Right ventricle myocardium superior (tissue), 1 donor: ENCODE measurements at regions not wholly inside any gene's neighbourhood (a gene's known extent, or its start where the extent isn't known, plus 50 kb on each side); places are given as distances from the start of the nearest gene placed in this dataset.
"Not testable (repeated sequence)": the region's sequence is repeated elsewhere in the genome, so short reads cannot be mapped to it uniquely, and the experiment has no call there.

Experiments
- ATAC-seq: fragments of 200-7000 bp; cut with Tn5 transposase; one replicate; pipeline ENCODE4 v1.9.1; 2020; ENCODE audit warnings: mild to moderate bottlenecking; ENCODE audit not compliant: poor library complexity
- DNase-seq: peaks from one replicate; pipeline ENCODE4 v3.0.0-alpha.2; 2020
- intact Hi-C: fragments of 100-400 bp; cut with DNase I; formaldehyde crosslinking; loops from one replicate; pipeline ENCODE4 v1.11.2; 2022
- donor health status: DM: no; HTN: yes; CAD: no; lungs with severe emphysema.

DNA sequence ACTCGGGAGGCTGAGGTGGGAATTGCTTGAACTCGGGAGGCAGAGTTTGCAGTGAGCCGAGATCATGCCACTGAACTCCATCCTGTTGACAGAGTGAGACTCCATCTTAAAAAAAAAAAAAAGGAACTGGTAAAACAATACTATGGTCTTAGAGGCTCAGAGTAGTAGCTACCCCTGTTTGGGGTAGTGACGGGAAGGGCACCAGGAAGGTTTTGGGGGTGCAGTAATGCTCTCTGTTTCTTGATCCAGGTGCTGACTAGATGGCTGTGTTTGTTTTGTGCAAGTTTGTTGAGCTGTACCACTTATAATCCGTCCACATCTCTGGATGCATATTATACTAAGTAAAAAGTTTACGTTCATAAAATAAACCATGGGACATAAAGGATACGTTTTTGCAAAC lies 765.8 kb upstream of the TPTE start:
- DNase-seq: no peak
- intact Hi-C loops: no loop called here
- no peak for ATAC-seq

DNA sequence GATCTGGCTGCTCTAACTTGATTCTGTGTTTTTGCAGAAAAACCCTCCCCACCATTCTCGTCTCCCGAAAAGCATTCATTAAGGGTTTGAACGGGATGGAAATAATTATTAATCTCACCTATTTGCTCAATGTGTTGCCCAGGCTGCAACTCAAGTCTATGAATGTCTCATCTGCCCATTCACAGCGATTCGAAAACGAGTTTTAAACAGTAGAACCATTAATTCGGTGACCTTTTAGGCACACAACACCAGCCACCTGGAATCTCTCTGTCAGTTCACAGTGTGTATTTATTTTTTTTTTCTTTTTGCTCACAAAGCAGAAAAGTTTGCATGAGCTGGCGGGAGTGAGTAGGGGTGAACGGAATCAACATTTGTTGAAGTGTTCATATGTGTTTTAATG lies 764.7 kb upstream of the TPTE start:
- intact Hi-C loops: no loop called here
- DNase-seq (no peak), ATAC-seq (no peak)

DNA sequence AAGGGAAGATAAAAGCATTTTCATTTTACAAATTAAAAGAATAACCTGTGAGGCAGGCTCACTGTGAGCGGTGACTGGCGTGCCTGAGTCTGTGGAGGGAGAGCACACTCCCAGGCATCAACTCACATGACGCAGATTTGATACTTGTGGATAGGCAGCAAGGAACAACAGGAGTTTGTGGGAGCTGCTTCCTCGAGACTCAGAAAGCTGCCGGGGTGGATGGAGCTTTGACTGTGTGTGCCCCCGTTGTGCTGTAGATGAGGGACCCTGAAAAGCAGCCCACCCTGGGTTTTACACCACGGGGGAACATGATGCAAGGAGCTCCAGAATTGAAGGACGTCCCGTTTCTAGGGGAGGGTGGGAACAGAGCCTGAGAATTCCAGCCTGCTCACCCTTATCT lies 764.3 kb upstream of the TPTE start:
- ATAC-seq, intact Hi-C loops, DNase-seq: not testable (repeated sequence)

DNA sequence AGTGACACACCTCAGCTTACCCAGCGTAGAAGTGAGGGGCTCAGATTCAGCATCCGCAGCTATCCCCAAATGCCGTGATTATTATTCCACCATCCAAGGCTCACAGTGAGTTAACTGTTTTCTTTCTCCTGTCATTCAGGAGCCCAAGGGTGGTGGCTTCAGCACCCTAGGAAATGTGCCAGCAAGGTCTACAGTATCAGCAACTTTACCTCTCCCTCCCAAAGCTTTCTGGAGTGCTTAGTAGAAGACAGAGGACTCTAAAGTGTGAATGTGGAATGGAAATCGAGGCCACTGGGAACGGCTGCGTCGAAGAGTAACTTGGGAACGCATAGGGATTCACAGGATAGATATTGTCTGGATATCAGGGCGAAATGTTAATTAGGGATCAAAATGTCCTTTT lies 763.8 kb upstream of the TPTE start:
- intact Hi-C loops, DNase-seq, ATAC-seq: not testable (repeated sequence)

DNA sequence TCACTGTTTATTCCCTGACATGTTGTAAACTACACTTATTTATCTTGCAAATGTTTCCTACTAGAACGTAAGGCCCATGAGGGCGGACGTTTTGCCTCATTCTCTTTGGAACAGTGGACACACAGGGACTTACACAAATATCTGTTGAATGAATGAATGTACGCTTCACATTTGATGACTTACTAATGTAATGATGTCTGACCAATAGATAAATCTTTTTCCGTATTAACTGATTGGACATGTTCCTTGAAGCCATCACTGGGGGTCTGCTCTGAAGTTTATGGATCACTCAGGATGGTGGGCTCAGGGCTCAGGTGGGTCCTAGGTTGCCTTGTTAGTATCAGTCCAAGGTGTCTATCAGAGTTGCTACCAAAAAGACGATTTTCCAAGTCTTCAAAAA lies 763.2 kb upstream of the TPTE start:
- ATAC-seq: no peak
- intact Hi-C loops: no loop called here
- no peak for DNase-seq

DNA sequence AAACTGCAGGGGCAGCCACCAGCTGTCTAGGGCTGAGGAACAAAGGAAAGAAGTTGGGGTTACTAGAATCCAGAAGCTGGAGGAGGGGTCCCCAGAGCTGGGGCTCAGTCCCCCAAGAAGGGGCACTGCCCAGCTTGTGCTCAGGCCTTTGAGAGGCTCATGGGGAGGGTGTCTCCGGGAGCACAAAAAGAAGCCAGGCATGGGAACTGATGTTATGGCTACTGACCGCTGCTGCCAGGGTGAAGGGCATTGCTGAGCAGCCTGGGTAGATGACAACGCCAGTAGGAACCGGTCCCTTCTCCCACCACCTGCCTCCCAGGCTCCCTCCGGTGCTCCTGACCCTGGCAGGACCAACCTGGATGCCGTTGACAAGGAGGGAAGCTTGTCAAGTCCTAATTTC lies 762.5 kb upstream of the TPTE start:
- no peak for ATAC-seq
- no peak for DNase-seq
- intact Hi-C loops: no loop called here

DNA sequence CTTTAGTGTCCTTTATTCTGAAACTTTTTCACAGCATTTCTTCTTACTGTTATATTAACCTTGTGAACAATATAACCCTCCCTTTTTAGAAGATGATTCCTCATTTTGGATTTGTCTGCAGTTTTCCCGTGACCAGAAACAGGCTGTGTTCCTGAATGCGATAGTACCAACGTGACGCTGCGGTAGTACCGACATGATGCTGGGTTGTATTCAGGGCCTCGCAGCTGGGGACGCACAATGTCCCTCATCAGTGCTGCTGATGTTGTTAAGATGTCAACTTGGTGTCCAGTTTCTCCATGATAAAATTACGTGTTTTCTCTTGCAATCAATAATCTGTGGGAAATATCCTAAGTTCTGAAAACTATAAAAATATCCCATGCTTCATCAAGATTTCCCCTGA lies 761.4 kb upstream of the TPTE start:
- DNase-seq: no peak
- intact Hi-C loops: no loop called here
- peak; percentile 13 for ATAC-seq

DNA sequence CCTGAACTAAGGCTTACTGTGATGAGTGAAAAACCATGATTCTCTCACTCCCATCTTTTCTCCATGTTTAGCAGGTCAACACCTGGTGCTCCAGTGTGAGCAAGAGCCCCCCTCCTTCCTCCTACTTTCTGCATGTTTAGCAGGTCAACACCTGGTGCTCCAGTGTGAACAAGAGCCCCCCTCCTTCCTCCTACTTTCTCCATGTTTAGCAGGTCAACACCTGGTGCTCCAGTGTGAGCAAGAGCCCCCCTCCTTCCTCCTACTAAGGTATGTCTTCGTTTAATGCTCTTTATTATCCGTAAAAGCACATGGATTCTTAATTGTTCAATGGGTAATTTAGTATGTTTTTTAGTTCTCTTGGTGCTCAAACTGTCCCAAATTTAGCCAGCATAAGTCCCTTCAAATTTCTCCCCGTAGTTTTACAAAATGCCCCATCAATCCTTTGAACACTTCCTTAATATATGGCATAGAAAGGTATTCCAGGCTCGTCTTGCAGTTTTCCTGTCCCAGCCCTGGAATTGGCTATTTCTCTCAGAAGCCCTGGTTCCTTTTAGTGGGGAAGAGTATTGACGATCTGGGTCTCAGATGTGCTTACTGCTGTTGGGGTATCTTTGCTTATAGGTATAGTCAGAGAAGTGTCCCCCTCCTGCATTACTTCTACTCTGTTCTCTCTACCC lies 760.8 kb upstream of the TPTE start:
- DNase-seq (no peak), ATAC-seq (no peak)
- intact Hi-C loops: no loop called here

DNA sequence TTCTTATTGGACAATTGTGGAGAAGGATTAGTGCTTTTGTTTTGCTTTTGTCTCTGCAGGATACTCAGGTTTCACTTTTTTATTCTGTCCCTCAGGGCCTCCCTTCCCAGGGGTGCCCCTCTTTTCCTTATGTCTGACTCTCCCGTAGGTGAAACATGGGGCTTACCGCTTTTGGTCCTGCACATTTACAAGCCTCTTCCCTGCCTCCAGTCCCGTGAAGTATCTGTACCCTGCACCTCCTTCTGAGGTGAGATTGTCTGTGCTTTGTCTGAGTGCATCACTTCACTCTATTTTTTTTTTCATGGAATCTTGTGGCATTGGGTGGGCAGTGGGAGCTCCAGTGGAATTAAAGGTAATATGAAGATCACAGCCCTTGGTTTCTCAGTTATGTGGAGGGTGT lies 758.1 kb upstream of the TPTE start:
- no peak for DNase-seq
- ATAC-seq: no peak
- intact Hi-C loops: no loop called here

DNA sequence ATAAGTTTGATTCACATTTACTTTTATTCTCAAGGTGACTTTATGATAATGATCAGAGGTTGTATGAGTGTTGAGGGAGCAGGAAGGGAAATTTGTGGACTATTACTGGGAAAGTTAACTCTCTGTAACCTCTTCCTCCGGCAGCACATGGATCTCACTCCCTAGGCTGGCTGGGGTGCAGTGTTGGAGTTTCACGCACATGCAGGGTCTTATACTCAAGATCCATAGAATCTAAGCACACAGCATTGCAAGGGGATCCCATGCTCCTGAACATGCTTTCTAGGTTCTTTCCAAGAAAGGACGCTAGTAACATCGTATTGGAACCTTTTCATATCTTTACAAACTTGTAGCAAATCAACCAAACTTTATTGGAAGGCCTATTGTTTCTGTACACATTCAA lies 757.6 kb upstream of the TPTE start:
- intact Hi-C loops: no loop called here
- DNase-seq (no peak), ATAC-seq (no peak)

DNA sequence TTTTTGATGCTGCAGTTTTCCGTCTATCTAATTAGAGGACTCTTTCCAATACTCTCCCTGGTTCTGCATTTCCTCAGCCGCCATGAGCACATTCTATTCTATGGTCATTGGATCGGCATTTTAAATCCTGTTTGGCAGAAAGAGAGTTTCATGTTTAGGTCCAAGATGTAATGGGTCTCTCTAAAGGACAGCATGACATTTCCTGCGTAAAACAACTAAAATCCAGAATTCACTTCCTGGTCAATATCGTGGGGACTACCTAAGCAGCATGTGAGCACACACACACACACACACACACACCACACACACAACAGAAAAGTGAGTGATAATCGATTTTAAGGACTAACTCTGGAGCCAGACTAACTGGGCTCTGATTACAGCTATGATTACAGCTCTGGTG lies 757.1 kb upstream of the TPTE start:
- DNase-seq, ATAC-seq, intact Hi-C loops: not testable (repeated sequence)

DNA sequence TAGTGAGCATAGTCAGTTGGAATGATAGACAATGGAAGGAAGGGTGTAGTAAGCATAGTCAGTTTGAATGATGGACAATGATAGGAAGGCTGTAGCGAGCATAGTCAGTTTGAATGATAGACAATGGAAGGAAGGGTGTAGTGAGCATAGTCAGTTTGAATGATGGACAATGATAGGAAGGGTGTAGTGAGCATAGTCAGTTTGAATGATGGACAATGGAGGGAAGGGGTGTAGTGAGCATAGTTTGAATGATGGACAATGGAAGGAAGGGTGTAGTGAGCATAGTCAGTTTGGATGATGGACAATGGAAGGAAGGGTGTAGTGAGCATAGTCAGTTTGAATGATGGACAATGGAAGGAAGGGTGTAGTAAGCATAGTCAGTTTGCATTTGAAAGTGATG lies 755.8 kb upstream of the TPTE start:
- DNase-seq, intact Hi-C loops, ATAC-seq: not testable (repeated sequence)

DNA sequence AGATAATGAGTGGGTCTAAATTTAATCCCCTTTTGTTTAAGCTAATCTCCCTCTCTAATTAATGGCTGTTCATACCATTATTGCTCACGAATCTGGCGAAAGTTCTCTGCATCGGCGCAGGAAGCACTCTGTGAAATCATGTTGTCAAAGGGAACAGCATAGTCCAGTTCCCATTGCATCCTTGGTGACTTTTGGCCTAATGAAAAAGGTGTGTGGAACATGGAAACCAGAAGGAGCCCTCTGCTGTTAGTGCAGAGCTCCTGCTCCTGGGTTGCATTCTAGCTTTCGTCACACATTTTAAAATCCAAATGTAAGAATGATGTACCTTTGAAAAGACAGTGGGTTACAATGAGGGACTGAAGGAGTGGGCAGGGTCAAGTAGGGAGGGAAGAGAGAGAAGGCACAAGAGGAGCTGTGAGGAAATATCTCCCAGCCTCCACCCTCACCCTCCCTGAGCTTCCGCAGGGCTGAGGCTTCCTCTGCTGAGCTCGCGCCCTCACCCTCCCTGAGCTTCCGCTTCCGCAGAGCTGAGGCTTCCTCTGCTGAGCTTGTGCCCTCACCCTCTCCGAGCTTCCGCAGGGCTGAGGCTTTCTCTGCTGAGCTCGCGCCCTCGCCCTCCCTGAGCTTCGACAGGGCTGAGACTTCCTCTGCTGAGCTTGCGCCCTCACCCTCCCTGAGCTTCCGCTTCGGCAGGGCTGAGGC lies 754.3 kb upstream of the TPTE start:
- ATAC-seq, DNase-seq, intact Hi-C loops: not testable (repeated sequence)

DNA sequence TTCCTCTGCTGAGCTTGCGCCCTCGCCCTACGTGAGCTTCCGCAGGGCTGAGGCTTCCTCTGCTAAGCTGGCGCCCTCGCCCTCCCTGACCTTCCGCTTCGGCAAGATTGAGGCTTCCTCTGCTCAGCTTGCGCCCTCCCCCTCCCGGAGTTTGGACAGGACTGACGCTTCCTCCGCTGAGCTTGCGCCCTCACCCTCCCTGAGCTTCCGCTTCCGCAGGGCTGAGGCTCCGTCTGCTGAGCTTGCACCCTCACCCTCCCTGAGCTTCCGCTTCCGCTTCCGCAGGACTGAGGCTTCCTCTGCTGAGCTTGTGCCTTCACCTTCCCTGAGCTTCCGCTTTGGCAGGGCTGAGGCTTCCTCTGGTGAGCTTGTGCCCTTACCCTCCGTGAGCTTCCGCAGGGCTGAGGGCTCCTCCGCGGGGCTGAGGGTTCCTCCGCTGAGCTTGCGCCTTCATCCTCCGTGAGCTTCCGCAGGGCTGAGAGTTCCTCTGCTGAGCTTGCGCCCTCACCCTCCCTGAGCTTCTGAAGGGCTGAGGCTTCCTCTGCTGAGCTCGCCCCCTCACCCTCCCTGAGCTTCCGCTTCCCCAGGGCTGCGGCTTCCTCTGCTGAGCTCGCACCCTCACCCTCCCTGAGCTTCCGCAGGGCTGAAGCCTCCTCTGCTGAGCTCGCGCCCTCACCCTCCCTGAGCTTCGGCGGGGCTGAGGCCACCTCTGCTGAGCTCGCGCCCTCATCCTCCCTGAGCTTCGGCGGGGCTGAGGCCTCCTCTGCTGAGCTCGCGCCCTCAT lies 753.6 kb upstream of the TPTE start:
- DNase-seq: no peak
- ATAC-seq: no peak
- intact Hi-C loops: no loop called here

DNA sequence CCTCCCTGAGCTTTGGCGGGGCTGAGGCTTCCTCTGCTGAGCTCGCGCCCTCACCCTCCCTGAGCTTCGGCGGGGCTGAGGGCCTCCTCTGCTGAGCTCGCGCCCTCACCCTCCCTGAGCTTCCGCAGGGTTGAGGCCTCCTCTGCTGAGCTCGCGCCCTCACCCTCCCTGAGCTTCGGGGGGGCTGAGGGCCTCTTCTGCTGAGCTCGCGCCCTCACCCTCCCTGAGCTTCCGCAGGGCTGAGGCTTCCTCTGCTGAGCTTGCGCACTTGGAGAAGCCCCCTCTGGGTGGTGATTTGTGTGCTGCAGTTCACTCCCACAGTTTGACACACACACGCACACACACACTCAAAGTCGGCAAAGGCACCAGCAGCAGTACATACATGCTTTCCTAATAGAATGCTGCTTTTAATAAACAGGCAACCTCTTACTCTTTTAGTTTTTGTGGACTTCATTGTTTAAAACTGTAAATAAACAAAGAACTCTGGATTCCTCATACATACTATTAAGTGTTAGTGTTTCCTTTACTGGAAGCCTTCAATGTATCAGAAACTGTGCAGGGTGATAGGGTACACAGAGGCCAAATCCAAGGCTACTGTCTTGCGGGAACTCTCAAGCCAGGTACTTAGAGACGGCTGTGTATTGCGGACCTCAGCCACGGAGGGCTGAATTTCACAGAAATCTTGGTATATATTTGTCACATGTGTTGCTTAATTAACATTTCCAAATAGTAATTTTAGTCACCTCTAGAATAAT lies 752.8 kb upstream of the TPTE start:
- intact Hi-C loops, DNase-seq, ATAC-seq: not testable (repeated sequence)

DNA sequence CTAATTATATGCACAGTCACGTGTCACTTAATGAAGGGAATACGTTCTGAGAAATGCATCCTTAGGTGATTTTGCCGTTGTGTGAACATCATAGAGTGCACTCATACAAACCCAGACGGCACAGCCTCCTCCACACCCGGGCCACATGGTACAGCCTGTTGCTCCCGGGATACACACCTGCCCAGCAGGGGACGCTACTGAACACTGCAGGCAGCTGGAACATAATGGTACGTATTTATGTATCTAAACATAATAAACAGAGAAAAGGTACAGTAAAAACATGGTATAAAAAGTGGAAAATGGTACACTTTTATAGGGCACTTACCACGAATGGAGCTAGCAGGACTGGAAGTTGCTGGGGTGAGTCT lies 752.3 kb upstream of the TPTE start:
- DNase-seq, intact Hi-C loops, ATAC-seq: not testable (repeated sequence)

DNA sequence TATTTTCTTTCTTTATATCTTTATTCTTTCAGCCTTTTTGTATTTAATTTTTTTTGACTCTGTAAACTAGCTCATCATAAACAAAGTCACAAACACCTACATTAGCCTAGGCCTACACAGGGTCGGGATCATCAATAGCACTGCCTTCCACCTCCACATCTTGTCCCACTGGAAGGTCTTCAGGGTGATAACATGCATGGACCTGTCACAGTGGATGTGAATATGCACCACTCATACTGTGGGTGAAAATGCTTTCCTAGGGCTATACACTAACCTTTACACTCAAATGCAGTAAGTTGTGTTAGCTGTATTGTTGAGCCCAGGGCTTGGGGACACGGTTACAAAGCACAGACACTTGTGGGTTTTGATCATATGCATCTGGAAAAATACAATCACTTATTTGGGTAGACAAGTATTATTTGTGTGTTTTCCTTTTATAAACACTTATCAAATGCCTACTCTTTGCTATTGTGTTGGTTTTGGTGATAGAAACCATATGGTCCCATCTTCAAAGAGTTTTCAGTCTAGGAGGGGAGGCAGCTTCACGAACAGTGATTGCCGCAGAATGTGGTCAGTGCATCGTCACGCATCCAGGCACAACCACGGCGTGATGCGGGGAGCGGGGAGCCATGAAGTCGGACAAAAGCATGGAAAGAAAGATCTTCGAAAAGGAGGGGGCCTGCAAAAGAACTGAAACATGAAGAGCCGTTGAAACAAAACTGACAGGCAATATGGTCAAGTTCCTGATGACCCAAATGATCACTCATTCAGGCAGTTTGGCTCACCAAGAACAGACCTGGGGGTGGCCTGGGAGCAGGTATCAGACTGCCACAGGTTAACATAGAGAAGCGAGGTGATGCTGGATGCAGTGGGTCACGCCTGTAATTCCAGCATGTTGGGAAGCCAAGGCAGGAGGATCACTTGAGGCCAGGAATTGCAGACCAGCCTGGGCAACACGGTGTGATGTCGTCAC lies 751.4 kb upstream of the TPTE start:
- intact Hi-C loops, DNase-seq, ATAC-seq: not testable (repeated sequence)
